ENCODE measurements at regions not wholly inside any gene's neighbourhood (a gene's known extent, or its start where the extent isn't known, plus 50 kb on each side); places are given as distances from the start of the nearest gene placed in this dataset.

DNA sequence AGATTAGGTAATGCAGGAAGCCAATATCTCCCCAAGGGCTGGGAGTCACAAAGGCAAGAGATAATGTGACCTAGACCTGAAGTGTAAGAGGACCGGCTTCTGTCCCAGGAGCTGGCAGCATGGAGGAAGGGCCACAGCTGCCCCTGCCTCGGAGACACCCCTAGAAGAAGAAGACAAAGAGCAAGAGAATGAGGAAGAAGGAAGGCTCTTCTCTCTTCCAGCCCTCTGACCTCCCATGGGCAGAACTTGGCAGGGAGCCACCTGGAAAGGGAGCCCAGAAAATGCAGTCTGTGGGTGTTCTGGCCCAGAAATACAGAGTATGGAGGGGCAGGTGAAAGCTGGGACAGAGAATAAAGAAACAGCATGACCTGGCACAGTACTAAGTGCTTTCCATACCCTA is 151.0 kb downstream of the C5orf15 start:
- peaks cover 2% of the 10 kb centered on the region for H3K4me1 Mint-ChIP-seq

DNA sequence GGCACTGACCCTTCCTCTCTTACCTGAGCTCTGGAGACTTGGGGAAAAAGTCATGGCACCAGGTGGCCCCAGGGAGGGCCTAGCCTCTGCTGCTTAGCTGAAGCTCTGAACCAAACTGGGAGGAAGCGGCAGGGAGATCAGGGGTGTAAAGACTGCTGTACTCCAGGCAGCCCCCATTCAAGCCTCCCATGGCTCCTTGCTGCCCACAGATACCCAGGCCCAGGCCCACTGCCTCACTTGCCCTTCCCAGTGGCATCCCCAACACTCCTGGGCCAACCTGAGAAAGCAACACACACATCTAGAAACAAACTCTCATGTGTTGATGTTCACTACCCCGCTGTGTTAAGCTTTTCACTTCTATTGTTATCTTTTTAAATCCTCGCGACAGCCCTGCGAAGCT is 151.6 kb downstream of the C5orf15 start:
- H3K4me1 Mint-ChIP-seq = peaks cover 2% of the 10 kb centered on the region
- ChIA-PET CTCF (no interaction called here), POLR2A (no interaction called here)
- ATAC-seq = no peak
- H3K36me3 Mint-ChIP-seq (ENCODE audit: low read depth) = no peaks in the 10 kb centered on the region
- intact Hi-C loops (cut with DNase I, micrococcal nuclease) = no loop called here
- DNase-seq = no peak
- H3K27me3 Mint-ChIP-seq = peaks cover 16% of the 10 kb centered on the region
- H3K9me3 Mint-ChIP-seq (ENCODE audit: low read depth) = no peaks in the 10 kb centered on the region
- no peak overlapping the region for H3K4me3 Mint-ChIP-seq
- no peak overlapping the region for H3K27ac Mint-ChIP-seq

More for the DNA sequence above, 151.0 kb downstream of the C5orf15 start:
- Mint-ChIP-seq H3K9me3 (ENCODE audit: low read depth) (no peaks in the 10 kb centered on the region), H3K36me3 (ENCODE audit: low read depth) (no peaks in the 10 kb centered on the region), H3K4me3 (no peak overlapping the region), H3K27ac (no peak overlapping the region), H3K27me3 (peaks cover 20% of the 10 kb centered on the region)
- ChIA-PET POLR2A (no interaction called here), CTCF (no interaction called here)
- DNase-seq = no peak
- intact Hi-C loops (cut with DNase I, micrococcal nuclease) = no loop called here
- ATAC-seq = no peak

- H3K4me3 Mint-ChIP-seq = no peak overlapping the region
- ATAC-seq (no peak), DNase-seq (no peak)
- ChIA-PET CTCF (no interaction called here), POLR2A (no interaction called here)
- peaks cover 2% of the 10 kb centered on the region for H3K4me1 Mint-ChIP-seq
- no peak overlapping the region for H3K27ac Mint-ChIP-seq
- H3K27me3 Mint-ChIP-seq = peaks cover 11% of the 10 kb centered on the region
- intact Hi-C loops (cut with DNase I, micrococcal nuclease) = no loop called here
- no peaks in the 10 kb centered on the region for H3K36me3 Mint-ChIP-seq (ENCODE audit: low read depth)
- no peaks in the 10 kb centered on the region for H3K9me3 Mint-ChIP-seq (ENCODE audit: low read depth)
Observed at GRCh38 chr5:133814152-133814551, 154.3 kb downstream of the C5orf15 start.

GRCh38 chr5:133811168-133811567 is 157.3 kb downstream of the C5orf15 start:
- no peak overlapping the region for H3K4me3 Mint-ChIP-seq
- no peaks in the 10 kb centered on the region for H3K9me3 Mint-ChIP-seq (ENCODE audit: low read depth)
- ATAC-seq = no peak
- intact Hi-C loops (cut with DNase I, micrococcal nuclease) = no loop called here
- no peak for DNase-seq
- no peaks in the 10 kb centered on the region for H3K36me3 Mint-ChIP-seq (ENCODE audit: low read depth)
- POLR2A ChIA-PET = no interaction called here
- CTCF ChIA-PET = interaction anchor here (0.7 kb wide), 1 partner anchor 21 kb away, joined by 3 read pairs; no protein-coding TSS in a partner anchor
- H3K4me1 Mint-ChIP-seq = no peaks in the 10 kb centered on the region
- H3K27me3 Mint-ChIP-seq = peaks cover 4% of the 10 kb centered on the region
- no peak overlapping the region for H3K27ac Mint-ChIP-seq

DNA sequence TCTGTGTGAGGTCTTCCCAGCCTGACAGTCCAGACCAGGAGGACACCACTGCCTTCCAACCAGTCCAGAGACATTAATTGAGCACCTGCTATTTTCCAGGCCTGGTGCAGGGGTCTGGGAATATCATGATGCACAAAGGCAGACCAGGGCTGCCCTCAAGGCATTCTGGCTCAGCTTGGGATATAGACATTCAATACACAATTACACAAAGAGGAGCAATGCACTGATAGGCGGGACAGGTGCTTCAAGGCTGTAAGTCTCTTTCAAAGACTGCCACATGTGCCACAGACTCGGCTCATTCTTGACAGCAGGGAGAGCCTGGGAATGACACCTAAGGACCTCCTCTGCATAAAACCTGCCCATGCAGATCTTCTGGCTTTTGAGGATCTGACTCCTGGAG is 158.6 kb downstream of the C5orf15 start:
- Mint-ChIP-seq H3K27me3 (peaks cover 5% of the 10 kb centered on the region), H3K9me3 (ENCODE audit: low read depth) (no peaks in the 10 kb centered on the region), H3K27ac (no peak overlapping the region), H3K4me1 (no peaks in the 10 kb centered on the region), H3K36me3 (ENCODE audit: low read depth) (no peaks in the 10 kb centered on the region), H3K4me3 (no peak overlapping the region)
- intact Hi-C loops (cut with DNase I, micrococcal nuclease) = no loop called here
- ATAC-seq (no peak), DNase-seq (no peak)
- ChIA-PET POLR2A (no interaction called here), CTCF (no interaction called here)

- H3K36me3 Mint-ChIP-seq (ENCODE audit: low read depth) = no peaks in the 10 kb centered on the region
- intact Hi-C loops (cut with DNase I, micrococcal nuclease) = no loop called here
- no peaks in the 10 kb centered on the region for H3K4me1 Mint-ChIP-seq
- CTCF ChIA-PET = interaction anchor here (0.5 to 2.0 kb wide), 2 partner anchors 19 to 61 kb away, joined by 3 to 4 read pairs; no protein-coding TSS in a partner anchor
- H3K27me3 Mint-ChIP-seq = peaks cover 8% of the 10 kb centered on the region
- H3K27ac Mint-ChIP-seq = no peak overlapping the region
- DNase-seq = no peak
- no peak for ATAC-seq
- no peak overlapping the region for H3K4me3 Mint-ChIP-seq
- no peaks in the 10 kb centered on the region for H3K9me3 Mint-ChIP-seq (ENCODE audit: low read depth)
- POLR2A ChIA-PET = no interaction called here
Observed at GRCh38 chr5:133807348-133807747, 161.1 kb downstream of the C5orf15 start.

- DNase-seq (no peak), ATAC-seq (no peak)
- no peak overlapping the region for H3K4me3 Mint-ChIP-seq
- intact Hi-C loops (cut with DNase I, micrococcal nuclease) = no loop called here
- H3K4me1 Mint-ChIP-seq = no peaks in the 10 kb centered on the region
- no peaks in the 10 kb centered on the region for H3K9me3 Mint-ChIP-seq (ENCODE audit: low read depth)
- POLR2A ChIA-PET = no interaction called here
- peaks cover 11% of the 10 kb centered on the region for H3K27me3 Mint-ChIP-seq
- H3K27ac Mint-ChIP-seq = no peak overlapping the region
- CTCF ChIA-PET = interaction anchor here (0.5 to 2.0 kb wide), 2 partner anchors 19 to 62 kb away, joined by 3 to 4 read pairs; no protein-coding TSS in a partner anchor
- no peaks in the 10 kb centered on the region for H3K36me3 Mint-ChIP-seq (ENCODE audit: low read depth)
Observed at GRCh38 chr5:133806847-133807246, 161.6 kb downstream of the C5orf15 start.

DNA sequence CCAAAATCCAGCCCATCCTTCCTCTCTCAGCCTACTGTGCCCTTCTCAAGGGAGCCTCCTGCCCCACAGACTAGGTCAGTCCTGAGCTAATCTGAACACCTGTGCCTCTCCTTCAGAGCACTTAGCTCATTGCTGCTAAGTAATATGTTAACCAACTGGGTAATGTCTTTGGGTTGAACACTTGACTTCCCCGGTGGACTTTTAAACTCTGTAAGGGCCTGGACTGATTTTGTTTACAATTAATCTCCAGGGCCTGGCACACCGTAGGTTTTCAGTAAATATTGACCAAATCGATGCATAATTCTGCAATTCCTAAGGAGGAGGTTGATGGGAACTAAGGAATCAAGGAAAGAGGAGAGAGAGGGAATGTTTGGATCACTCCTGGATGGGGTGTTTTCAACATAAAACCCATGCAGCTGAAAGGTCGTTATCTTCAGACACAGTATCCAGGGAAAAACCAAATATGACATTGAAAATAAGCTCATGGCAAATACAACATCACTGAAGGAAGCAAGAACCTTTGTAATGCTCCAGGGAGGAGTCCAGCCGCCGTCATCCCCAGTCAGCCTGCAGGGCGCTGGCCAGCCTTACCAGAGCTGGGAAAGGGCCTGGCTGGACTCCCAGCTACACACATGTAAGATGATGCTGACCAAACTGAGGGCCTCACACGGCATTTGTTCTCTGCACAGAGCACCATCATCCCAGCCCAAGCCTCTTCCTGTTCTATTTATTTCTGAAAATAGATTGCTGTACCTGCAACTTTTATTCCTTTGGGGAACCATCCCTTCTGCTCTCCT is 166.3 kb downstream of the C5orf15 start:
- DNase-seq (no peak), ATAC-seq (no peak)
- Mint-ChIP-seq H3K27ac (no peak overlapping the region), H3K4me3 (no peak overlapping the region), H3K36me3 (ENCODE audit: low read depth) (no peaks in the 10 kb centered on the region), H3K27me3 (peaks cover 18% of the 10 kb centered on the region), H3K9me3 (ENCODE audit: low read depth) (no peaks in the 10 kb centered on the region), H3K4me1 (no peaks in the 10 kb centered on the region)
- ChIA-PET POLR2A (no interaction called here), CTCF (no interaction called here)
- intact Hi-C loops (cut with DNase I, micrococcal nuclease) = no loop called here

DNA sequence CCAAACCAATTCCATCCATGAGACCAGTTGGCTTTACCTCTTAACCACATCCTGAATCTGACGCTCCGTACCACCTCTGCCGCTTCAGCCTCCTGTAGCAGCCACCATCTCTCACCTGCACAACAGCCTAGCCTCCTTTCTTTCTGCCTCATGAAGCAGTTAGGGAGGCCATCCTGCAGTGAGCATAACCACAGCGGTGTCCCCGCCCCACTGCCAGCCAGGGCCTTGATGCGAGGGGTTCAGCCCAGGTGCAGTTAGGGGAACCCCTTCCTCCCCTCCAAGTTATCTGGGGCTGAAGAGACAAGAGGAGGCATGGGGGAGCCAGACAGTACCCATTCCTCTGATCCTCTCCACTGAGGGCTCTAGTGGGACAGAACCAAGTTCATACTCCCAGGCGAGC is 167.0 kb downstream of the C5orf15 start:
- Mint-ChIP-seq H3K27me3 (peaks cover 18% of the 10 kb centered on the region), H3K36me3 (ENCODE audit: low read depth) (no peaks in the 10 kb centered on the region), H3K27ac (no peak overlapping the region), H3K9me3 (ENCODE audit: low read depth) (no peaks in the 10 kb centered on the region), H3K4me3 (no peak overlapping the region), H3K4me1 (no peaks in the 10 kb centered on the region)
- ChIA-PET CTCF (no interaction called here), POLR2A (no interaction called here)
- DNase-seq (no peak), ATAC-seq (no peak)
- intact Hi-C loops (cut with DNase I, micrococcal nuclease) = no loop called here

DNA sequence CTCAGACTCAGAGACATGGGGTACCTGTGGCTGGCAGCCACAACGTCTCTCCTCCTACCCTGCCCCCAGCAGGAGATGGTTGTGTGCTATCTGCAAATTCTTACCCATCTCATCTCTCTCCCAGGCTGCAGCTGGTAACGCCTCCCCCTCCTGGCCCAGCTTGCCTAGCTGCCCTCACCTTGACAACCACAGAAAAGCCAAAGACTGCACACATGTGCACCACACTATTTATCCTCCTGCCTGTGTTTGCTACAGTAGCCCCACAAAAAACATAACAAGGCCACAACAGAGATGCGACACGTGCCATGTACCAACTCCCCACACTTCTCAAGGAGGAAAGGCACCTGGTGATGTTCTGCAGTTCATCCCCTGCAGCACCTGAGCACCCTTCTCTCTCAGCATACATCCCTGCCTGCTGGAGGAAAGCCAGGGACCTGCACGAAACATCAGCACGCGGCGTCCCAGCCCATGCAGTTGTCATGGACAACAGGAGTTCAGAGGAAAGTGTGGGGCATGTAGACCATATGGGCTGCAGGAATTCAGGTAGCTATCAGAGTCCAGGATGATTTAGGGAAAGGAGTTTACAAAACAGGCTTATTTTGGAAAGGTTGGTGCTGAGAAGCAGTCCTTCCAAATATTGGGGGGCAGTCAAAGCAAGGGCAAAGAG is 168.7 kb downstream of the C5orf15 start:
- Mint-ChIP-seq H3K27ac (no peak overlapping the region), H3K4me1 (no peaks in the 10 kb centered on the region), H3K36me3 (ENCODE audit: low read depth) (no peaks in the 10 kb centered on the region), H3K27me3 (peaks cover 15% of the 10 kb centered on the region), H3K9me3 (ENCODE audit: low read depth) (no peaks in the 10 kb centered on the region), H3K4me3 (no peak overlapping the region)
- intact Hi-C loops (cut with DNase I, micrococcal nuclease) = no loop called here
- CTCF ChIA-PET = no interaction called here
- POLR2A ChIA-PET = no interaction called here
- no peak for DNase-seq
- ATAC-seq = no peak

DNA sequence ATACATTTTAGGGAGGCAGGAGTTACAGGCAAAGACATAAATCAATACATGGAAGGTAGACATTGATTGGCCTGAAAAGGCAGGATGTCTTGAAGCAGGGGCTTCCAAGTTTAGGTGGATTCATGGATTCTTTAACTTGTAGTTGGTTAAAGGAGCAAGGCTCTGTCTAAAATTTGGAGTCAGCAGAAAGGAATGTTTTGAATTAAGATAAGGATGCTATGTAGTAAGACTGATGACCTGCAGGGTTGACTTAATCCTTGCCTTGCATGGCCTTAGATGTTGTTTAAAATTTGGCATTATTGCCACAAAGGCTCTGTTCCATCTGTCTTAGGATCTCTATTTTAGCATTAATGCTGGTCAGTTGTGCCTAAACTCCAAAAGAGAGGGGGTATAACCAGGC is 171.3 kb downstream of the C5orf15 start:
- ATAC-seq (no peak), DNase-seq (no peak)
- intact Hi-C loops (cut with DNase I, micrococcal nuclease) = no loop called here
- ChIA-PET CTCF (no interaction called here), POLR2A (no interaction called here)
- Mint-ChIP-seq H3K27ac (no peak overlapping the region), H3K9me3 (ENCODE audit: low read depth) (no peaks in the 10 kb centered on the region), H3K4me1 (no peaks in the 10 kb centered on the region), H3K4me3 (no peak overlapping the region), H3K36me3 (ENCODE audit: low read depth) (no peaks in the 10 kb centered on the region), H3K27me3 (peaks cover 12% of the 10 kb centered on the region)

DNA sequence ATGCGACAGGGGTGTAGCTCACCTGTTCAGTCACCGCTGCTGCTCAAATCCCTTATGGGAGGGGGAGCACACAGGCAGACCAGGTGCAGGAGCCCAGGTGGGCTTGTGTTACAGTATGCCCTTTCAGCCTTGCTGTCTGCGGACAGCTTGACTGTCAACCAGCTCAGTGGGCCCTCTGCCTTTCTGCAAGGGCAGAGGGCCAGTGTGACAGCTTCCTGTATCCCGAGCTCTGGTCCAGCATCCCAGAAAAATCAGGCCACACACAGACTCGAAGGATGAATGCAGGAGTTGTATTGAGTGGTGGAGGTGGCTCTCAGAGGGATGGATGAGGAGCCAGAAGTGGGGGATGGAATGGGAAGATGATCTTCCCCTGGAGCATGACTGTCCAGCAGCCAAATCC is 172.2 kb downstream of the C5orf15 start:
- Mint-ChIP-seq H3K4me1 (no peaks in the 10 kb centered on the region), H3K27me3 (peaks cover 5% of the 10 kb centered on the region), H3K4me3 (no peak overlapping the region), H3K9me3 (ENCODE audit: low read depth) (no peaks in the 10 kb centered on the region), H3K27ac (no peak overlapping the region), H3K36me3 (ENCODE audit: low read depth) (no peaks in the 10 kb centered on the region)
- no peak for ATAC-seq
- DNase-seq = no peak
- ChIA-PET POLR2A (no interaction called here), CTCF (no interaction called here)
- intact Hi-C loops (cut with DNase I, micrococcal nuclease) = no loop called here
